Dendritic cell treated with granulocyte-macrophage colony-stimulating factor and Interleukin-4, amounts not matched to agents 40 ng/mL and 50 ng/mL, for 4 days (primary cell): ENCODE measurements at regions not wholly inside any gene's neighbourhood (a gene's known extent, or its start where the extent isn't known, plus 50 kb on each side); places are given as distances from the start of the nearest gene placed in this dataset.
"Not testable (repeated sequence)": the region's sequence is repeated elsewhere in the genome, so short reads cannot be mapped to it uniquely, and the experiment has no call there.

Experiments
- H3K27ac Mint-ChIP-seq: one replicate; pipeline ENCODE4 v1.8.0; 2022; ENCODE audit warnings: mild to moderate bottlenecking, mixed read lengths
- H3K27me3 Mint-ChIP-seq: one replicate; pipeline ENCODE4 v1.8.0; 2022; ENCODE audit warnings: mild to moderate bottlenecking, mixed read lengths
- H3K36me3 Mint-ChIP-seq: one replicate; pipeline ENCODE4 v1.8.0; 2022; ENCODE audit warnings: low read depth, mixed read lengths
- H3K4me1 Mint-ChIP-seq: one replicate; pipeline ENCODE4 v1.8.0; 2022; ENCODE audit warnings: low read depth, mixed read lengths
- H3K4me3 Mint-ChIP-seq: one replicate; pipeline ENCODE4 v1.8.0; 2022; ENCODE audit warnings: mild to moderate bottlenecking, moderate library complexity, mixed read lengths
- H3K9me3 Mint-ChIP-seq: one replicate; pipeline ENCODE4 v1.8.0; 2022; ENCODE audit warnings: mixed read lengths
- intact Hi-C: fragments of 100-400 bp; cut with micrococcal nuclease; formaldehyde crosslinking; loops from one replicate; pipeline ENCODE4 v1.15.0; 2022

- Mint-ChIP-seq H3K36me3 (peaks cover 7% of the 10 kb centered on the region), H3K9me3 (peaks cover 12% of the 10 kb centered on the region), H3K27me3 (no peaks in the 10 kb centered on the region), H3K4me1 (no peaks in the 10 kb centered on the region), H3K4me3 (no peak overlapping the region), H3K27ac (peak overlapping the region; percentile 33)
- intact Hi-C loops: no loop called here
These were observed 52.8 kb upstream of the IKZF1 start for GRCh38 chr7:50251765-50252164.

- Mint-ChIP-seq H3K36me3 (peaks cover 7% of the 10 kb centered on the region), H3K27ac (no peak overlapping the region), H3K9me3 (peaks cover 41% of the 10 kb centered on the region), H3K4me1 (no peaks in the 10 kb centered on the region), H3K4me3 (no peak overlapping the region), H3K27me3 (no peaks in the 10 kb centered on the region)
- intact Hi-C loops: no loop called here
These were observed 58.0 kb upstream of the IKZF1 start for GRCh38 chr7:50246551-50246950.

DNA sequence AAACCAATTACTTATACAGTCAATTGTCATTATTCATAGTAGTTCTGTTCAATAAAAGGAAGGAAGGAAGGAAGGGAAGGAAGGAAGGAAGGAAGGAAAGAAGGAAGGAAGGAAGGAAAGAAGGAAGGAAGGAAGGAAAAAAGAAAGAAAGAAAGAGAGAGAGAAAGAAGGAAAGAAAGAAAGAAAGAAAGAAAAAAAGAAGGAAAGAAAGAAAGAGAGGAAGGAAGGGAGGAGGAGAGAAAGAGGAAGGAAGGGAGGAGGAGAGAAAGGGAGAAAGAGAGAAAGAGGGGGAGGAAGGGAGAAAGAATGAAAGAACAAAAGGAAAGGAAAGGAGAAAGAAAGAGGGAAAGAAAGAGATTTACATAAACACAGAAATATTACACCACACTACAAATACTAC is 62.4 kb upstream of the IKZF1 start:
- peaks cover 39% of the 10 kb centered on the region for H3K9me3 Mint-ChIP-seq
- H3K27me3 Mint-ChIP-seq, H3K36me3 Mint-ChIP-seq, intact Hi-C loops, H3K27ac Mint-ChIP-seq, H3K4me1 Mint-ChIP-seq, H3K4me3 Mint-ChIP-seq: not testable (repeated sequence)

GRCh38 chr7:50240699-50241098 is 63.8 kb upstream of the IKZF1 start:
- H3K4me1 Mint-ChIP-seq, H3K4me3 Mint-ChIP-seq, H3K27ac Mint-ChIP-seq, H3K27me3 Mint-ChIP-seq, intact Hi-C loops, H3K36me3 Mint-ChIP-seq: not testable (repeated sequence)
- H3K9me3 Mint-ChIP-seq: peaks cover 31% of the 10 kb centered on the region

- no peaks in the 10 kb centered on the region for H3K27me3 Mint-ChIP-seq
- H3K9me3 Mint-ChIP-seq: peaks cover 9% of the 10 kb centered on the region
- no peaks in the 10 kb centered on the region for H3K36me3 Mint-ChIP-seq
- intact Hi-C loops: loop anchor here (5.0 kb wide), 2 partner anchors 32 to 127 kb away; no protein-coding TSS in a partner anchor
- H3K4me3 Mint-ChIP-seq: no peak overlapping the region
- H3K4me1 Mint-ChIP-seq: peaks cover 31% of the 10 kb centered on the region
- no peak overlapping the region for H3K27ac Mint-ChIP-seq
These were observed 74.6 kb upstream of the IKZF1 start for GRCh38 chr7:50229964-50230363.

GRCh38 chr7:50228148-50228547 is 76.4 kb upstream of the IKZF1 start:
- H3K4me1 Mint-ChIP-seq: peaks cover 31% of the 10 kb centered on the region
- H3K9me3 Mint-ChIP-seq: peaks cover 9% of the 10 kb centered on the region
- intact Hi-C loops: loop anchor here (5.0 kb wide), 2 partner anchors 34 to 129 kb away; no protein-coding TSS in a partner anchor
- peak overlapping the region; percentile 13 for H3K4me3 Mint-ChIP-seq
- H3K27me3 Mint-ChIP-seq: no peaks in the 10 kb centered on the region
- no peaks in the 10 kb centered on the region for H3K36me3 Mint-ChIP-seq
- H3K27ac Mint-ChIP-seq: peak overlapping the region; percentile 83

DNA sequence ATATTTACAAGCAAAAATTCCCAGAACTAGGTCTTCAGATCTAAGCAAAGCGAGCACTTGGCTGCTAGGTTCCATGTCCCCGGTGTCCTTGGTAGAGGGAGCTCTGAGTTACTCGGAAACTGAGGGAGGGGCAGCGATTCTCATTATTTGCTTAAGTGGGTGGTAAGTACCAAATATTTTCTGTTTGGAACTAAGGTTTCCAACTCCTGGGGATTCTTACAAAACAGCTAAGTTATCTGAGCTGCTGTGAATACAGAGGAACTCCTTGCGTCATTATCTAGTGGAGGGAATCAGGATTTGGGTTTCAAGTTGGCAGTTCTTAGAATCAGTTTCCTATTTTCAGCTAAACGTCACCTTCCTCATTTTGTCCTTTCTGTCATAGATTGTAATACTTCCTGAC is 76.8 kb upstream of the IKZF1 start:
- H3K4me1 Mint-ChIP-seq: peaks cover 31% of the 10 kb centered on the region
- no peaks in the 10 kb centered on the region for H3K27me3 Mint-ChIP-seq
- H3K4me3 Mint-ChIP-seq: peak overlapping the region; percentile 56

DNA sequence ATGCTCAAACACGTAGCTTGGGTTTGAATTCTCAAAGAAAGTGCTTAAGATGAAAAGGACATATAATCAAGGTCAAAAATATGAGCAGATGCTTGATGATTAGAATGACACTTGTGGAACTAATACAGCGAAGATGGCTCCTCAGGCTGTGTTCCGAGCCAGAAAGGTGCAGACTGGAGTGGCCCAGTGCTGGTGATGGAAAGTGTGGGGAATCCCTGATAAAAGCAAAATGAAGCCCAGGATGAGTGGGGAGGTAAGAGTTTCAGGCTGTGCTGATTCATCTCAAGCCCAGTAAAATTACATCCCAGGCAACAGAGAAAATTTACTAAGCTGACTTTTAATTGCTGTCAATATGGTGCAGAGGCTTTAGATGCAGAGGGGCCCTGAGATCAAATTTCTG is 77.8 kb upstream of the IKZF1 start:
- H3K27ac Mint-ChIP-seq: peak overlapping the region; percentile 14
- peaks cover 9% of the 10 kb centered on the region for H3K9me3 Mint-ChIP-seq
- peaks cover 31% of the 10 kb centered on the region for H3K4me1 Mint-ChIP-seq
- intact Hi-C loops: loop anchor here (5.0 kb wide), 2 partner anchors 36 to 131 kb away; no protein-coding TSS in a partner anchor
- no peak overlapping the region for H3K4me3 Mint-ChIP-seq
- no peaks in the 10 kb centered on the region for H3K27me3 Mint-ChIP-seq
- H3K36me3 Mint-ChIP-seq: no peaks in the 10 kb centered on the region

More for the DNA sequence above, 76.8 kb upstream of the IKZF1 start:
- intact Hi-C loops: loop anchor here (5.0 kb wide), 2 partner anchors 35 to 130 kb away; no protein-coding TSS in a partner anchor
- peaks cover 9% of the 10 kb centered on the region for H3K9me3 Mint-ChIP-seq
- H3K36me3 Mint-ChIP-seq: no peaks in the 10 kb centered on the region
- peak overlapping the region; percentile 83 for H3K27ac Mint-ChIP-seq

DNA sequence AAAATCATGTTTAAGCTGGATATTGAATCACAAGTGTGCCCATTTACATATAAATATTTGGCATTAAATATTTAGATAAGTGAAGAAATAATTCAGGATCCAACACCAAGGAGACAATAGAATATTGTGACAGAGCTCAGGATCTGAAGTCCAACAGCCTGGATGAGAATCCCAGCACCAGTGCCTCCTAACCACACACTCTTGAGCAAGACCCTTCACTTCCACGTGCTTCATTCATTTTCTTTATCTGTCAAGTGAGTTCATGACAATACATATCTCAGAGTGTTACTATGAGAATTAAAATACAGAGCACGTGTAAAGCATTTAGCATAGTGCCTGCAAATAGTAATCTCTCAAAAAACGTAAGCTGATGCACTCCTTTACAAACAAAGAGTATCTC is 78.4 kb upstream of the IKZF1 start:
- Mint-ChIP-seq H3K4me3 (no peak overlapping the region), H3K36me3 (no peaks in the 10 kb centered on the region), H3K27me3 (no peaks in the 10 kb centered on the region), H3K27ac (peak overlapping the region; percentile 14), H3K9me3 (peaks cover 9% of the 10 kb centered on the region), H3K4me1 (peaks cover 35% of the 10 kb centered on the region)
- intact Hi-C loops: loop anchor here (5.0 kb wide), 2 partner anchors 36 to 131 kb away; no protein-coding TSS in a partner anchor

GRCh38 chr7:50221433-50221832 is 83.1 kb upstream of the IKZF1 start:
- no peak overlapping the region for H3K4me3 Mint-ChIP-seq
- H3K36me3 Mint-ChIP-seq: no peaks in the 10 kb centered on the region
- peak overlapping the region; percentile 68 for H3K27ac Mint-ChIP-seq
- no peaks in the 10 kb centered on the region for H3K27me3 Mint-ChIP-seq
- no peaks in the 10 kb centered on the region for H3K9me3 Mint-ChIP-seq
- peaks cover 51% of the 10 kb centered on the region for H3K4me1 Mint-ChIP-seq
- intact Hi-C loops: no loop called here

- intact Hi-C loops: no loop called here
- Mint-ChIP-seq H3K4me1 (peaks cover 51% of the 10 kb centered on the region), H3K27me3 (no peaks in the 10 kb centered on the region), H3K36me3 (no peaks in the 10 kb centered on the region), H3K27ac (peak overlapping the region; percentile 68), H3K9me3 (no peaks in the 10 kb centered on the region), H3K4me3 (no peak overlapping the region)
These were observed 83.5 kb upstream of the IKZF1 start for GRCh38 chr7:50221028-50221427.

GRCh38 chr7:50220273-50220672 is 84.2 kb upstream of the IKZF1 start:
- intact Hi-C loops: no loop called here

DNA sequence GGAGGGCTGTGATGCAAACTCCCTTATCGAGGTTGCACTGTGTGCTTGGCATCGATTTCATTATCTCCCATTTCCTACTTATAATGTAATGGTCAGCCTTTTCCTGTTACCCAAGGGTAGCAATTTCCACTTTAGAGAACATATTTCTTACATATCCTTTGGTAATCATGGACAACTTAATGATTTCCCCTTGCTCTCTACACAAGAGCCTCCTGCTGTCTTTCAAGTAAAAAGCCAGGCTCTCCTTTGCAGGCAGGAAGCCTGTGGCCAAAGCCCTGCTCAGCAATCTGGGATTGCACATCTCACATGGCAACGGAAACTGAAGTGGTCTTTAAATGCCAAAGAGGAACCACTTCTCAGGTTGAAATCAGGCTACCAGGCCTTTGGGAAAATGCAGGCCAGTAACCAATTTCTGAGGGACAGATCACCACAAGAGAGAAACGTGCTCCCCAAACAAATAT is 86.7 kb upstream of the IKZF1 start:
- Mint-ChIP-seq H3K27ac (peak overlapping the region; percentile 55), H3K4me3 (no peak overlapping the region), H3K27me3 (no peaks in the 10 kb centered on the region), H3K4me1 (peaks cover 81% of the 10 kb centered on the region), H3K9me3 (no peaks in the 10 kb centered on the region), H3K36me3 (no peaks in the 10 kb centered on the region)
- intact Hi-C loops: no loop called here

More at GRCh38 chr7:50220273-50220672, 84.2 kb upstream of the IKZF1 start:
- H3K27me3 Mint-ChIP-seq: no peaks in the 10 kb centered on the region
- no peaks in the 10 kb centered on the region for H3K9me3 Mint-ChIP-seq
- H3K27ac Mint-ChIP-seq: peak overlapping the region; percentile 68
- H3K36me3 Mint-ChIP-seq: no peaks in the 10 kb centered on the region
- peaks cover 57% of the 10 kb centered on the region for H3K4me1 Mint-ChIP-seq
- H3K4me3 Mint-ChIP-seq: no peak overlapping the region

DNA sequence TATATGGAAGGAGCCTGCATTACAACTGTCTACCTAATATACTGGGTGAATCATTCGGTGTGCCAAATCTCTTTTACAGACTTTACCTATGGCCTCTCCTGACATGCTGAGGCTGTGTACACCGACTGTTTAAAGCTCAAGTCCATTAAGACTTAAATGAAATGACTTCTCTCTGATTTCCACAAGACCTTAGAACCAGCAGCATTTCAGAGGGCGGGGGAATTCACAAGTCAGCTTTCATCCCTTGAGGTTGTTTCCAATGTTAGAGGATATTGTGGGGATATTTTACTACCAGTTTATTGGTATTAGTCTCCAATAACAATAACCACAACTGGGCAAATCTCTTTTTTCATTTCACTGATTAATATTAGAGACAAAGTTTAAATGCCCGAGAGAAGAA is 87.1 kb upstream of the IKZF1 start:
- Mint-ChIP-seq H3K4me1 (peaks cover 86% of the 10 kb centered on the region), H3K4me3 (no peak overlapping the region), H3K36me3 (no peaks in the 10 kb centered on the region), H3K27me3 (no peaks in the 10 kb centered on the region), H3K9me3 (no peaks in the 10 kb centered on the region), H3K27ac (peak overlapping the region; percentile 55)
- intact Hi-C loops: no loop called here

DNA sequence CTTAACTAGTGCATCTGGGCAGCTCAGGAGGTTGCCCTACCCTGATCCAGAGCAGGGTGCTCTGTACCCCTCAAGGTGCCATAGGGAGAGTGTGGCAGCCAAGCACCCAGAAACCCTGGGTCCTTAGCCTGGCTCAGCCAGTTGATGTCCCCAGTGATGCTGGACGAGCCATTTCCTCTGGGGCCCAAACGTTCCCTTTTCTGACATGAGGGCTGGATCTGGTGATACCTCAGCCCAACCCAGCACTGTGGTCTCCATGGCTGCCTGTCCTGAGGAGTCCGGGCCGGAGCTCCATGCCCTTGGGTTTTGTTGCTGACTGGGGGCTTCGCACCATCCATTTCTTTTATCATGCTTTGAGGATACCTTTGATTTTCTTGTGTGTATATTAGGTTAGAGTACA is 87.9 kb upstream of the IKZF1 start:
- H3K36me3 Mint-ChIP-seq: no peaks in the 10 kb centered on the region
- H3K27me3 Mint-ChIP-seq: no peaks in the 10 kb centered on the region
- intact Hi-C loops: no loop called here
- H3K4me1 Mint-ChIP-seq: peaks cover 94% of the 10 kb centered on the region
- no peaks in the 10 kb centered on the region for H3K9me3 Mint-ChIP-seq
- H3K27ac Mint-ChIP-seq: no peak overlapping the region
- no peak overlapping the region for H3K4me3 Mint-ChIP-seq
